ENCODE measurements at regions not wholly inside any gene's neighbourhood (a gene's known extent, or its start where the extent isn't known, plus 50 kb on each side); places are given as distances from the start of the nearest gene placed in this dataset.

DNA sequence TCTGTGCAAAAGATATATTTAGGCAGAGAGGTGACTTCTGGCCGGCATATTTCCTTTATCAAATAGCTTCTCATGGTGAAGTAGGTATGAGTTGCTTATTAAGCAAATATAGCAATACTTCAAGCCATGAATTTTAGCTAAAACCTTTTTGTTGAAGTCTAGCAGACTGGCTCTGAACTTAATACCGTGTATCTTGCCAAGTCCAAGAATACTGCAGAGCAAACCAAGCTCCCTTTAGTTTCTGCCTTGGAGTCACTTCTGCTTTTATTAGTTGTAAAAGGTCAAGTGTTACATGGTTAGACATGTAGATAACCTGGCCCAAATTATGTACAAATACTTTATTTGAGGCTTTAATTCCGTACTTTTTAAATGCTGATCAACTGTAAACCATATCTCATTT, 627.6 kb upstream of the PKDCC start:
- TF ChIP-seq, protein P1, sequence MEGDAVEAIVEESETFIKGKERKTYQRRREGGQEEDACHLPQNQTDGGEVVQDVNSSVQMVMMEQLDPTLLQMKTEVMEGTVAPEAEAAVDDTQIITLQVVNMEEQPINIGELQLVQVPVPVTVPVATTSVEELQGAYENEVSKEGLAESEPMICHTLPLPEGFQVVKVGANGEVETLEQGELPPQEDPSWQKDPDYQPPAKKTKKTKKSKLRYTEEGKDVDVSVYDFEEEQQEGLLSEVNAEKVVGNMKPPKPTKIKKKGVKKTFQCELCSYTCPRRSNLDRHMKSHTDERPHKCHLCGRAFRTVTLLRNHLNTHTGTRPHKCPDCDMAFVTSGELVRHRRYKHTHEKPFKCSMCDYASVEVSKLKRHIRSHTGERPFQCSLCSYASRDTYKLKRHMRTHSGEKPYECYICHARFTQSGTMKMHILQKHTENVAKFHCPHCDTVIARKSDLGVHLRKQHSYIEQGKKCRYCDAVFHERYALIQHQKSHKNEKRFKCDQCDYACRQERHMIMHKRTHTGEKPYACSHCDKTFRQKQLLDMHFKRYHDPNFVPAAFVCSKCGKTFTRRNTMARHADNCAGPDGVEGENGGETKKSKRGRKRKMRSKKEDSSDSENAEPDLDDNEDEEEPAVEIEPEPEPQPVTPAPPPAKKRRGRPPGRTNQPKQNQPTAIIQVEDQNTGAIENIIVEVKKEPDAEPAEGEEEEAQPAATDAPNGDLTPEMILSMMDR (conservative IDR thresholded peaks at IDR 0.05): no peak
- TF ChIP-seq ZFX (IDR thresholded peaks at IDR 0.05): no peak
